Amygdala (tissue), 56 donors: ENCODE measurements at regions not wholly inside any gene's neighbourhood (a gene's known extent, or its start where the extent isn't known, plus 50 kb on each side); places are given as distances from the start of the nearest gene placed in this dataset.
"Not testable (repeated sequence)": the region's sequence is repeated elsewhere in the genome, so short reads cannot be mapped to it uniquely, and the experiment has no call there.

Source experiments
- DNase-seq, 56 donors: peaks; one replicate each; lab custom pipeline; 2025; lab: John Stamatoyannopoulos, UW

DNA sequence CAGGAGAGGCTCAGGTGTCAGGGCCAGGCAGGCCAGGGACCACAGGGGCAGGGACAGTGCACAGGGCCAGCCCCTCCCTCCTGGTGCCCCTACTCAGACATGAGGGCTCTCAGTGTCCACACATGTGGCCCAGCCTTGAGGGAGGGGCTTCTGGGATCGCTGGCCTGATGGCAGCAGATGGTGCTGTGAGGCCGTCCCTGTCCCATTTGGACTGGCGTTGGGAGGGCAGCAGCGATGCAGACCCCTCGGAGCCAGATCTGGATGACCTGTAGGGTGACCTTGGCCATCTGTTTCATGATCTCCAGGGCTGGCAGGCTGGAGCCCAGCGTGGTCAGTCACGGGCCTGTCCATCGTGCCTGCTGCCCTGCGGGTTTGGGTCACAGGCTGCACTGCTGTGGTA, 377.6 kb downstream of the TMEM121 start:
- no peak for DNase-seq

- no peak for DNase-seq
Observed at GRCh38 chr14:105904379-105904778, 378.0 kb downstream of the TMEM121 start.

DNA sequence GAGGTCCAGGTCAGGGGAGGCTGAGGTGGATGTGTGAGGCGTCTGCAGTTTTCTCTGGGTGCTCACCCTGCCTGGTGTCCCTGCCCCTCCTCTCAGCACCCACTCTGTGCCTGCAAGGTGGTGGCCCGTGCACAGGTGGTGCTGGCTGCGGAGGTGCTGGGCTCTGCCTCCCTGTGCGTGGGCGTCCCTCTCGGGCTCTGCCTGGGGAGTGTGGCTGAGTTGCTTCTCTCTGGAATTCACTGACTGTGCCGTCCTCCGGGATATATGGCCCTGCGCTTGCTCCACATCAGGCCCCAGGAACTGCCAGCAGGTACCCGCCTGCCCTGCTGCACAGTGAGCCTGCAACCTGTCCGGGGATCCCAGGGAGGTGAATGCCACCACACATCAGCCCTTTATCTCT, 379.1 kb downstream of the TMEM121 start:
- DNase-seq = no peak

GRCh38 chr14:105907276-105907675, 380.9 kb downstream of the TMEM121 start:
- no peak for DNase-seq

DNA sequence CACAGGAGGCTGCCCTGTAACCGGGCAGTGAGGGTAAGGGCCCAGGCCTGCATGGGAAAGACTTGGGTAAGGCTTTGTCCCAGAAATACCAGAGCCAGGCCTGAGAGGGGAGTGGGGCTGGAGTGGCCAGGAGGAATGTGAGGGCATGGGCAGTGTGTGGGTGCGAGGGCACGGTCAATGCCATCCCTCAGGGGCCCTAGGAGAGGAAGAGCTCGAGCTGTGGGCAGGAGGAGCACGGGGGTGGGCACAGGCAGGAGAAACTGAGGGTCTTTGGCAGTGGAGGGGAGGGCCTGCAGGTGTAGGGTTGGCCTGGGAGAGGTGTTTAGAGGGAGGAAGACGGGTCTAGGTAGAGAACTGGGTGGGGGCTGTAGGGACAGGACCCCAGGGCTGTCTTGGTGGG, 381.6 kb downstream of the TMEM121 start:
- DNase-seq = no peak

GRCh38 chr14:105908481-105908911, 382.1 kb downstream of the TMEM121 start:
- no peak for DNase-seq

GRCh38 chr14:105909046-105909827, 382.9 kb downstream of the TMEM121 start:
- DNase-seq = no peak

GRCh38 chr14:105909828-105910120, 383.4 kb downstream of the TMEM121 start:
- not testable (repeated sequence) for DNase-seq

DNA sequence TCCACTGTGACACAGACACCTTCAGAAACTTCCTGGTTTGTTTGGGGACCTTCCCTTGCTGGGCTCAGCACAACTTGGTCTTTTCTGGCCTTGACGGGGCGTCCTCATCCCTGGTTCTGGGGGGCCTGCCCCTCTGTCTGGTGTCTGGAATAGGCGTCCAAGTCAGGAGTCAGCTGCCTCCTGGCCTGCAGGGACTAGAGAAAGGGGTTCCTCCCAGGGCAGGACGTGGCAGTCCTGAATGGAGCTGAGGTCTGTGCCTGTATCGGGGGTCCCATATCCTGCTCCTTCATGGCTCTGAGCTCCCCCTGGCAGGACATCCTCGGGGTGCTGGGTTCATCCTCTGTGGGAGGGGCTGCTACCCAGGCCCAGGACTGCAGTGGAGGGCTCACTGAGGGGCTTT, 384.0 kb downstream of the TMEM121 start:
- DNase-seq = no peak

- no peak for DNase-seq
Observed at GRCh38 chr14:105911006-105911847, 384.8 kb downstream of the TMEM121 start.

DNA sequence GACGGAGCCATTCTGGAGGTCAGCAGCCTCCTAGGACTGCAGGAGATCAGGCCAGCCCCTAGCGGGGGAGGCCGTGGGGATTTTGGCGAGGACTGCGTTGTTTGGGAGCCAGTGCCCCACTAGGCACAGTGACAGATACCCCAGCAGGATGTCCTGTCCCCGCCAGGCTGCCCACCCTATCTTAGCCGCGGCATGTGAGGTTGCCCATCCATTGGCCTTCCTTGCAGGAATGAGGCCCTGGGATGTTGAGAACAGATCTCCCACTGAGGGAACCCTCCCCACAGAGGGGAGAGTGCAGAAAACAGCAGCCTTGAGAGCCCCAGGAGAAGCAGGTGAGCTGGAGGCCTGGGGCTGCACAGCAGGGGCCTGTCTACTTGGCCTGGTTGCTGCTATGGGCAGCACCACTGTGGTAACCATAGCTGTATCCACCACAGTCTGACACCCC, 385.5 kb downstream of the TMEM121 start:
- DNase-seq = not testable (repeated sequence)

GRCh38 chr14:105912641-105913180, 386.3 kb downstream of the TMEM121 start:
- DNase-seq = no peak

DNA sequence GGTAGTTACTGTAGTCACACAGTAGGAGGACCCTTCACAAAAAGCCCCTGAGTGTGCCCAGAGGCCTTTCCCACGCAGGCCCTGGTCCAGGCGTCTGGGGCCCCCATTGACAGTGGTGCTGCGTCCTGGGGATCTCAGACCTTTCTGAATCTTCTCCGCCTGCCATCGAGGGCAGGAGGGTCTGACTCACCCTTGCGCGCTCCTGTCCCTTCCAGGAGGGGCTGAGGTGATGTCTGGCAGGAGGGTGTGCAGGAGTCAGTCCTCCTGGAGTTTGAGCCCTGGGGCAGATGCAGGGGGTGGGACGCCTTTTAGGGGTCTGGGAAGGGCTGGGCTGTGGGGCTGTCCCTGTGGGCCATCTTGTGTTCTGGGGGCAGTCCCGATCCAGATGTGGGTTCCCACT, 386.8 kb downstream of the TMEM121 start:
- no peak for DNase-seq

DNA sequence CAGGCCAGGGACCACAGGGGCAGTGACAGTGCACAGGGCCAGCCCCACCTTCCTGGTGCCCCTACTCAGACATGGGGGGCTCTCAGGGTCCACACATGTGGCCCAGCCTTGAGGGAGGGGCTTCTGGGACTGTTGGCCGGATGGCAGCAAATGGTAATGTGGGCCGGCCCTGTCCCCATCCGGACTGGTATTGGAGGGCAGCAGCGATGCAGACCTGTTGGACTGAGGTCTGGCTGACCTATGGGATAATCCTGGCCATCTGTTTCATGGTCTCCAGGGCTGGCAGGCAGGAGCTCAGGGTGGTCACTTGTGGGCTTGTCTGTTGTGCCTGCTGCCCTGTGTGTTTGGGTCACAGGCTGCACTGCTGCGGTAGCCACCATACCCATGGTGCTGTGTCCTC, 387.5 kb downstream of the TMEM121 start:
- DNase-seq = no peak

DNA sequence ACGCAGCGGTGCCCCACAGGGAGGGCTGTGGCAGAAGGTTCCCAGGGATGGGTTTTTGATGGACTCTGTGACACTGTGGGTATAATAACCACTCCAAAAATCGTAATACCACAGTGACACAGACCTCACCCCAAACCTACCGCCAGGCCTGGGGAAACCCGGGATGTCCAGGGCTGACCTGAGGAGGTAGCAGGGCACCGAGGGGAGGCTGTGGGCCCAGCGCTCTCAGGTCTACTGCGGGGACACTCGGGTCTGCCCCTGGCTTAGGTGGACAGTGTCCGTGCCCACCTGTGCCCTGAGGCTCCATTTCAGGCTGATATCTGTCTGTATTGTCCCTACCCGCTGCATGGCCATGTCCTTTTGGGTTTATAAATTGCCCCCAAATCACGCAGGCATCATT, 387.9 kb downstream of the TMEM121 start:
- not testable (repeated sequence) for DNase-seq

GRCh38 chr14:105914738-105915385, 388.5 kb downstream of the TMEM121 start:
- no peak for DNase-seq

DNA sequence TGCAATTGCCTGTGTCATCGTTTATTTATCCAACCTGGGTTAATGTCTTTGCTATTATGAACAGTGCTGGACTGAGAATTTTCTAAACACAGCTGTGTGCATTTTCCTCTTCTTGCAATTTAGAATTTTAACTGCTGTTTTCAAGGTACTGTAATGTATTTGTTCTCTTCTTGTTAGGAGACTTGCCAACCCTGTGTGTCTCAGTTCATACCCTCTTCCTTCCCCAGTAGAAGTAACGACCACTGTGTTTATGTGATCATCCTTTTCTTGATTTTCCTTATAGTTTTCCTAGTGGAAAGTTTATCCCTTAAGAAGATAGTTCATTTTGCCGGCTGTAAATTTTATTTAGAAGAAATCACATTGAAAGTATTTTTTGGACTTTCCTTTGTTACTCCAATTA, 389.2 kb downstream of the TMEM121 start:
- DNase-seq = not testable (repeated sequence)

DNA sequence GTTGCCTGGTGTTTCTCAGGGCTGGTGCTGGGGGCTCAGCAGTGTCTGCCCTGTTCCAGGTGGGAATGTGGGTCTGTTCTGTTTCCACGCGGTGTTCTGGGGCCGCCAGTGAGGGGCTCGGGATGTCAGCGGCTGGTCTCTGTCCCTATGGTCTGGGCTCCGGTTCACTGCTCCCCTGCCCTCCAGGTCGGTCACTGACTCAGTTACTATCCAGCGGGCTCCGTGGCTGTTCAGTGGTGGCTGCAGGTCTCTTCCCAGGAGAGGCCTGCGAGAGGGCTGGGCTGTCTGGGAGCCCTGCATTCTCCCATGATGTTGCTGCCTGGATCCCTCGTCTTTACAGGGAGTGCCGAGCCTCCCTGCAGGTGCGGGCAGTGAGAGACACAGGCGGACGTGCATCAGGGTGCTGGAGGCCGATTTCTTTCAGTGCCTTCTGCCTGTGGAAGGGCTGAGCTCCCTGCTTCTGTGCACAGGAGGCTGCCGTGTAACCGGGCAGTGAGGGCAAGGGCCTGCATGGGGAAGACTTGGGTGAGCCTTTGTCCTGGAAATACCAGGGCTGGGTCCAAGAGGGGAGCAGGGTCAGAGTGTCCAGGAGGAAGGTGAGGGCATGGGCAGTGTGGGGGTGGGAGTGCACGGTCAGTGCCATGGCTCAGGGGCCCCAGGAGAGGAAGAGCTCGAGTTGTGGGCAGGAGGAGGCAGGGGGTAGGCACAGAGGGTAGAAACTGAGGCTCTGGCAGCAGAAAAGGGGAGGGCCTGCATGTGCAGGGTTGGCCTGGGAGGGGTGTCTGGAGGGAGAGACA, 391.0 kb downstream of the TMEM121 start:
- DNase-seq = not testable (repeated sequence)

DNA sequence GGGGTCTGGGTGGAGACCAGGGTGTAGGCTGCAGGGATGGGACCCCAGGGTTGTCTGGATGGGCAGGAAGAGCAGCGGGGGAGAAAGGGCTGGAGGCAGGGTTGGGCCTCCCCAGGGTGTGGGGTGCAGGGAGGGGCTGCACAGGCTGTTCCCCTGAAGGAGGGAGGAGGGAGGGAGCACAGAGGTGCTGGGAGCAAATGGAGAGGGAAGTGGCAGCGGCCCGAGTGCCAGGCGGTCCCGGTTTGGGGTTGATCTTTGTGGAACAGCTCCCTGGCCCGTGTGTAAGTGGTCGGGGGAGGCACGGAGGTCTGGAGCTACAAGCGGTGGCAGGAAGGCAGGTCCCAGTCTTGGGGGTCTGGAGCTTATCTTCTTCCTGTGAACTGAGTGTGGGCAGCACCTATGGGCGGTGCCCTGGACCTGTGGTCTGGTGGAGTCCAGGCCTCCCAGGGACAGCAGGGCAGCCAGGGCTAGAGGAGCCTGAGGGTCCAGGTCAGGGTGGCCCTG, 391.6 kb downstream of the TMEM121 start:
- no peak for DNase-seq
